H9 (cell line): ENCODE measurements at regions not wholly inside any gene's neighbourhood (a gene's known extent, or its start where the extent isn't known, plus 50 kb on each side); places are given as distances from the start of the nearest gene placed in this dataset.

ENCODE experiments used
- DNase-seq: peaks from one replicate; pipeline ENCODE4 v3.0.0-alpha.2; 2017
- H2AFZ ChIP-seq: one replicate; pipeline ENCODE4 v1.6.1; 2013; ENCODE audit warnings: mild to moderate bottlenecking, low read length, control low read depth, moderate library complexity
- H2AK5ac ChIP-seq: 2 replicates; pipeline ENCODE4 v1.6.1; 2013; ENCODE audit warnings: low read length, control low read depth, mixed read lengths; ENCODE audit not compliant: insufficient read length
- H2BK120ac ChIP-seq: one replicate; pipeline ENCODE4 v1.6.1; 2013; ENCODE audit warnings: low read depth, mild to moderate bottlenecking, low read length, control low read depth, inconsistent platforms; ENCODE audit not compliant: poor library complexity, severe bottlenecking
- H2BK12ac ChIP-seq: 2 replicates; pipeline ENCODE4 v1.6.1; 2013; ENCODE audit warnings: low read length, control low read depth, mixed read lengths, low read depth; ENCODE audit not compliant: insufficient read length
- H2BK15ac ChIP-seq: 2 replicates; pipeline ENCODE4 v1.6.1; 2013; ENCODE audit warnings: low read depth, low read length, control low read depth
- H2BK20ac ChIP-seq: one replicate; pipeline ENCODE4 v1.6.1; 2013; ENCODE audit warnings: low read depth, mild to moderate bottlenecking, low read length, control low read depth, inconsistent platforms; ENCODE audit not compliant: poor library complexity, severe bottlenecking
- H2BK5ac ChIP-seq: 2 replicates; pipeline ENCODE4 v1.6.1; 2013; ENCODE audit warnings: low read length, control low read depth, mixed read lengths; ENCODE audit not compliant: insufficient read length
- H3K14ac ChIP-seq: 2 replicates; pipeline ENCODE4 v1.6.1; 2013; ENCODE audit warnings: low read length, control low read depth; ENCODE audit not compliant: insufficient read depth
- H3K18ac ChIP-seq: 2 replicates; pipeline ENCODE4 v1.6.1; 2013; ENCODE audit warnings: low read depth, mild to moderate bottlenecking, mixed read lengths, low read length, control low read depth; ENCODE audit not compliant: insufficient read length
- H3K23ac ChIP-seq: 2 replicates; pipeline ENCODE4 v1.6.1; 2013; ENCODE audit warnings: low read length, control low read depth, mixed read lengths, low read depth; ENCODE audit not compliant: insufficient read length
- H3K23me2 ChIP-seq: 2 replicates; pipeline ENCODE4 v1.6.1; 2013; ENCODE audit warnings: low read depth, mild to moderate bottlenecking, mixed read lengths, low read length, control low read depth; ENCODE audit not compliant: insufficient read length, poor library complexity, severe bottlenecking
- H3K27ac ChIP-seq: 2 replicates; pipeline ENCODE4 v1.5.1; 2013; ENCODE audit warnings: low read length, control low read depth, mixed read lengths, low read depth; ENCODE audit not compliant: insufficient read length
- H3K27me3 ChIP-seq: 2 replicates; pipeline ENCODE4 v1.6.1; 2013; ENCODE audit warnings: low read length, control low read depth, inconsistent platforms; ENCODE audit not compliant: insufficient read depth
- H3K4ac ChIP-seq: 2 replicates; pipeline ENCODE4 v1.6.1; 2013; ENCODE audit warnings: low read depth, mild to moderate bottlenecking, control low read depth, inconsistent platforms, low read length, moderate library complexity
- H3K4me1 ChIP-seq: 2 replicates; pipeline ENCODE4 v1.6.1; 2013; ENCODE audit warnings: low read length, control low read depth, inconsistent platforms; ENCODE audit not compliant: insufficient read depth
- H3K4me2 ChIP-seq: 2 replicates; pipeline ENCODE4 v1.6.1; 2013; ENCODE audit warnings: low read length, control low read depth, mixed read lengths; ENCODE audit not compliant: insufficient read length, insufficient read depth
- H3K56ac ChIP-seq: 2 replicates; pipeline ENCODE4 v1.6.1; 2013; ENCODE audit warnings: low read depth, mild to moderate bottlenecking, mixed read lengths, low read length, control low read depth; ENCODE audit not compliant: insufficient read length
- H3K79me1 ChIP-seq: 2 replicates; pipeline ENCODE4 v1.6.1; 2013; ENCODE audit warnings: low read depth, mild to moderate bottlenecking, moderate library complexity, low read length, control low read depth, inconsistent platforms; ENCODE audit not compliant: insufficient read depth, poor library complexity, severe bottlenecking
- H3K79me2 ChIP-seq: 2 replicates; pipeline ENCODE4 v1.6.1; 2013; ENCODE audit warnings: low read length, control low read depth, inconsistent platforms; ENCODE audit not compliant: insufficient read depth
- H3K9ac ChIP-seq: 2 replicates; pipeline ENCODE4 v1.6.1; 2013; ENCODE audit warnings: low read length, control low read depth, mixed read lengths; ENCODE audit not compliant: insufficient read length; ENCODE audit errors: extremely low read depth
- H3K9me3 ChIP-seq: one replicate; pipeline ENCODE4 v1.6.1; 2013; ENCODE audit warnings: low read depth, low read length, inconsistent platforms; ENCODE audit not compliant: control insufficient read depth
- H3T11ph ChIP-seq: one replicate; pipeline ENCODE4 v1.6.1; 2013; ENCODE audit warnings: mild to moderate bottlenecking, low read length, control low read depth, inconsistent platforms
- H4K20me1 ChIP-seq: one replicate; pipeline ENCODE4 v1.6.1; 2013; ENCODE audit not compliant: control insufficient read depth, insufficient read length, insufficient read depth
- H4K5ac ChIP-seq: 2 replicates; pipeline ENCODE4 v1.6.1; 2013; ENCODE audit warnings: low read depth, mild to moderate bottlenecking, mixed read lengths, low read length, control low read depth; ENCODE audit not compliant: insufficient read length
- H4K8ac ChIP-seq: replicated peaks from 2 replicates; pipeline ENCODE4 v1.6.1; 2013; ENCODE audit warnings: low read length, control low read depth, mixed read lengths, low read depth; ENCODE audit not compliant: insufficient read length
- H4K91ac ChIP-seq: 2 replicates; pipeline ENCODE4 v1.6.1; 2013; ENCODE audit warnings: low read depth, mild to moderate bottlenecking, moderate library complexity, mixed read lengths, low read length, control low read depth; ENCODE audit not compliant: insufficient read length
- H3K27ac Mint-ChIP-seq, 3 experiments: 2 replicates in 2 of 3; 3 replicates in 1 of 3; pipeline ENCODE4 v1.8.0; 2020 to 2021; ENCODE audit warnings: mixed read lengths in 3 of 3, mild to moderate bottlenecking in 1 of 3, moderate library complexity in 1 of 3
- H3K27me3 Mint-ChIP-seq: 2 replicates; pipeline ENCODE4 v1.8.0; 2021; ENCODE audit warnings: low read depth, mild to moderate bottlenecking, moderate library complexity, mixed read lengths
- H3K36me3 Mint-ChIP-seq, 3 experiments: 2 replicates in 2 of 3; 3 replicates in 1 of 3; pipeline ENCODE4 v1.8.0; 2020 to 2021; ENCODE audit warnings: low read depth in 3 of 3, mixed read lengths in 3 of 3; ENCODE audit not compliant: insufficient read depth in 1 of 3
- H3K4me1 Mint-ChIP-seq, 2 experiments: 2 replicates each; pipeline ENCODE4 v1.8.0; 2020; ENCODE audit warnings: mixed read lengths in 2 of 2
- H3K4me3 Mint-ChIP-seq, 2 experiments: 2 replicates in 1 of 2; 3 replicates in 1 of 2; pipeline ENCODE4 v1.8.0; 2020 to 2021; ENCODE audit warnings: mild to moderate bottlenecking in 2 of 2, mixed read lengths in 2 of 2, moderate library complexity in 1 of 2
- H3K9me3 Mint-ChIP-seq, 2 experiments: 2 replicates in 1 of 2; 3 replicates in 1 of 2; pipeline ENCODE4 v1.8.0; 2020; ENCODE audit warnings: mild to moderate bottlenecking in 2 of 2, mixed read lengths in 2 of 2, moderate library complexity in 1 of 2
- CTCF ChIP-seq: fragments of 200-600 bp; sonication (generic); conservative IDR thresholded peaks from 3 replicates; pipeline ENCODE4 v1.8.0; 2021; ENCODE audit warnings: antibody characterized with exemption, mild to moderate bottlenecking
- whole genome bisulfite sequencing: extraction: QIAGEN DNeasy Blood & Tissue Kit; methylation state at CpG from one replicate; pipeline ENCODE4 v1.1.7; 2013; ENCODE audit warnings: missing lambda C conversion rate, low lambda C conversion rate, mixed read lengths; ENCODE audit not compliant: insufficient read length; ENCODE audit errors: extremely low coverage; 5-methylcytosine and 5-hydroxymethylcytosine counted together

- H3K9me3 Mint-ChIP-seq = peaks cover 0 to 3% of the 10 kb centered on the region in 2 experiments; a peak in 1 of 5 replicates
Measured at GRCh38 chr6:156009656-156010055, 554.0 kb upstream of the NOX3 start.

More at GRCh38 chr6:156009656-156010055, 554.0 kb upstream of the NOX3 start:
- H2BK5ac ChIP-seq = no peak overlapping the region
- no peaks in the 10 kb centered on the region for H3K4me1 ChIP-seq
- TF ChIP-seq CTCF = no peak
- no peak overlapping the region for H3T11ph ChIP-seq
- no peak overlapping the region for H3K56ac ChIP-seq
- no peak overlapping the region for H3K23ac ChIP-seq
- no peak overlapping the region for H2AK5ac ChIP-seq
- no peak overlapping the region for H3K4ac ChIP-seq
- no peak overlapping the region for H3K27ac ChIP-seq
- no peak overlapping the region for H2AFZ ChIP-seq
- no peaks in the 10 kb centered on the region for H4K20me1 ChIP-seq
- DNase-seq = no peak
- H3K36me3 Mint-ChIP-seq = no peaks in the 10 kb centered on the region; a peak in 1 of 7 replicates
- no peak overlapping the region for H3K27ac Mint-ChIP-seq
- no CpG with 5 or more reads among the region's 1 CpG for WGBS
- H3K4me1 Mint-ChIP-seq = no peaks in the 10 kb centered on the region
- H2BK12ac ChIP-seq = no peak overlapping the region
- no peak overlapping the region for H4K8ac ChIP-seq
- no peaks in the 10 kb centered on the region; the same call in 1 of the 2 replicates for H3K27me3 Mint-ChIP-seq
- no peaks in the 10 kb centered on the region for H3K9me3 ChIP-seq
- no peak overlapping the region for H2BK15ac ChIP-seq
- H3K79me2 ChIP-seq = no peaks in the 10 kb centered on the region
- H3K14ac ChIP-seq = no peak overlapping the region
- no peak overlapping the region for H4K5ac ChIP-seq
- no peaks in the 10 kb centered on the region for H3K23me2 ChIP-seq
- no peak overlapping the region for H3K18ac ChIP-seq
- H2BK20ac ChIP-seq = no peak overlapping the region
- no peak overlapping the region for H2BK120ac ChIP-seq
- H3K4me2 ChIP-seq = no peak overlapping the region
- no peaks in the 10 kb centered on the region for H3K79me1 ChIP-seq
- no peak overlapping the region for H3K9ac ChIP-seq
- H3K4me3 Mint-ChIP-seq = no peak overlapping the region
- no peaks in the 10 kb centered on the region for H3K27me3 ChIP-seq
- no peak overlapping the region for H4K91ac ChIP-seq
